NOMO-1 treated with dmso at 0.1 percent for 144 hours (cell line): ENCODE measurements at regions not wholly inside any gene's neighbourhood (a gene's known extent, or its start where the extent isn't known, plus 50 kb on each side); places are given as distances from the start of the nearest gene placed in this dataset.

Experiments
- DNase-seq: peaks from one replicate; lab custom pipeline; 2025; ENCODE audit not compliant: unreplicated experiment; lab: John Stamatoyannopoulos, UW

- no peak for DNase-seq
These were observed 81.5 kb downstream of the NDUFS5 start for GRCh38 chr1:39107341-39108290.

- DNase-seq = no peak
These were observed 83.5 kb downstream of the NDUFS5 start for GRCh38 chr1:39109644-39110043.

GRCh38 chr1:39110325-39110851 lies 84.2 kb downstream of the NDUFS5 start:
- no peak for DNase-seq

- no peak for DNase-seq
These were observed 84.7 kb downstream of the NDUFS5 start for GRCh38 chr1:39110882-39111281.

GRCh38 chr1:39113109-39113743 lies 87.1 kb downstream of the NDUFS5 start:
- no peak for DNase-seq

GRCh38 chr1:39115271-39116110 lies 89.0 kb upstream of the MACF1 start:
- no peak for DNase-seq

GRCh38 chr1:39116116-39116607 lies 88.3 kb upstream of the MACF1 start:
- DNase-seq = no peak

GRCh38 chr1:39116860-39117728 lies 87.4 kb upstream of the MACF1 start:
- DNase-seq = no peak

- DNase-seq = no peak
These were observed 86.5 kb upstream of the MACF1 start for GRCh38 chr1:39117899-39118450.

GRCh38 chr1:39122056-39122455 lies 82.4 kb upstream of the MACF1 start:
- DNase-seq = no peak

GRCh38 chr1:39124282-39124681 lies 80.2 kb upstream of the MACF1 start:
- DNase-seq = no peak

- DNase-seq = no peak
These were observed 77.0 kb upstream of the MACF1 start for GRCh38 chr1:39127513-39127912.

GRCh38 chr1:39128126-39128525 lies 76.4 kb upstream of the MACF1 start:
- no peak for DNase-seq

GRCh38 chr1:39128959-39129358 lies 75.5 kb upstream of the MACF1 start:
- DNase-seq = no peak

- no peak for DNase-seq
These were observed 75.0 kb upstream of the MACF1 start for GRCh38 chr1:39129514-39129913.

- DNase-seq = no peak
These were observed 74.2 kb upstream of the MACF1 start for GRCh38 chr1:39130325-39130724.

- DNase-seq = no peak
These were observed 72.6 kb upstream of the MACF1 start for GRCh38 chr1:39131940-39132339.

GRCh38 chr1:39132505-39133339 lies 71.8 kb upstream of the MACF1 start:
- no peak for DNase-seq

GRCh38 chr1:39133340-39133684 lies 71.2 kb upstream of the MACF1 start:
- DNase-seq = no peak
